Urinary bladder (tissue), 3 donors: ENCODE measurements at regions not wholly inside any gene's neighbourhood (a gene's known extent, or its start where the extent isn't known, plus 50 kb on each side); places are given as distances from the start of the nearest gene placed in this dataset.
"Not testable (repeated sequence)": the region's sequence is repeated elsewhere in the genome, so short reads cannot be mapped to it uniquely, and the experiment has no call there.

Source experiments
- DNase-seq: peaks from one replicate; pipeline ENCODE4 v3.0.0-alpha.2; 2015; ENCODE audit errors: extremely low spot score
- H3K27ac ChIP-seq: one replicate; pipeline ENCODE4 v1.5.1; 2013; ENCODE audit warnings: low read depth, mild to moderate bottlenecking, moderate library complexity
- H3K36me3 ChIP-seq: one replicate; pipeline ENCODE4 v1.6.1; 2013; ENCODE audit warnings: mild to moderate bottlenecking, moderate library complexity; ENCODE audit not compliant: insufficient read depth
- H3K4me1 ChIP-seq: one replicate; pipeline ENCODE4 v1.6.1; 2013; ENCODE audit warnings: mild to moderate bottlenecking, moderate library complexity; ENCODE audit not compliant: insufficient read depth
- H3K4me3 ChIP-seq: one replicate; pipeline ENCODE4 v1.5.1; 2013; ENCODE audit warnings: low read depth, low read length
- WGBS: extraction: QIAGEN DNeasy Blood & Tissue Kit; methylation state at CpG from one replicate; pipeline ENCODE4 v1.1.7; 2013; 5-methylcytosine and 5-hydroxymethylcytosine counted together
- donor health status: healthy with polysubstance abuse.
- donor health status: healthy.

DNA sequence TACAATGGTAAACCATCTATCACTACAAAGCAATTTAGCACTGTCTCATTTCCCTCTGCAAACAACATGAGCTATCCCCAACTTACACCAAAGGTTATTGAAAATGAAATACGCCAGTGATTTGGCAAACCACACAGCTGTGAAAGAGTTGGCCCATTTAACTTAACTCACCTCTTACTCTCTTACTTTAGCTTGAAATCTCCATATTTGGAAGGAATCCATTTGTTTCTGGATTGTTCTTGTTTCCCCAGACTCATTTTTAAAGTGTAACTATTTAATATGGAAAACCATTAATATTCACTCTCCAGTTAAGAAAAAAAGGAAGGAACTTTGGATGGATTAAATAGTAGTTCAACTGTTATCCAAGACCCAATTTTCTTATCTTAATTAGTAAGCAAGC lies 93.7 kb upstream of the TRIB2 start:
- 95% methylated on average over 1 of the region's 1 CpG for WGBS
- H3K4me1 ChIP-seq = no peaks in the 10 kb centered on the region
- DNase-seq = no peak
- H3K27ac ChIP-seq = no peak overlapping the region
- no peaks in the 10 kb centered on the region for H3K36me3 ChIP-seq
- H3K4me3 ChIP-seq = no peak overlapping the region

DNA sequence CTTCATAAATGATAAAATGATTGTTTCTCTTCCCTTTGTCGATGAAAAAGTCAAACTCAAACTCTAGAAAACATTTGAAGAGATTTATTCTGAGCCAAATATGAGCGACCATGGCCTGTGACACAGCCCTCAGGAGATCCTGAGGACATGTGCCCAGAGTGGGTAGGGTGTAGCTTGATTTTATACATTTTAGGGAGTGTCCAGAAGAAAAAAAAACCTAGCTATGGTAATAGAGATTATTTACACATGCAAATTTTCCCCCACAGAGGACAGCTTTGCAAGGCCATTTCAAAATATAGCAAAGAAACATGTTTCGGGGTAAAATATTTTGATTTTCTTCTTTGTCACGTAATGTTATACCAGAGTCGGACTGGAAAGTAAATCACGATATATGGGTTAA lies 92.4 kb upstream of the TRIB2 start:
- no peaks in the 10 kb centered on the region for H3K36me3 ChIP-seq
- WGBS = 88% methylated on average over 6 of the region's 6 CpGs

DNA sequence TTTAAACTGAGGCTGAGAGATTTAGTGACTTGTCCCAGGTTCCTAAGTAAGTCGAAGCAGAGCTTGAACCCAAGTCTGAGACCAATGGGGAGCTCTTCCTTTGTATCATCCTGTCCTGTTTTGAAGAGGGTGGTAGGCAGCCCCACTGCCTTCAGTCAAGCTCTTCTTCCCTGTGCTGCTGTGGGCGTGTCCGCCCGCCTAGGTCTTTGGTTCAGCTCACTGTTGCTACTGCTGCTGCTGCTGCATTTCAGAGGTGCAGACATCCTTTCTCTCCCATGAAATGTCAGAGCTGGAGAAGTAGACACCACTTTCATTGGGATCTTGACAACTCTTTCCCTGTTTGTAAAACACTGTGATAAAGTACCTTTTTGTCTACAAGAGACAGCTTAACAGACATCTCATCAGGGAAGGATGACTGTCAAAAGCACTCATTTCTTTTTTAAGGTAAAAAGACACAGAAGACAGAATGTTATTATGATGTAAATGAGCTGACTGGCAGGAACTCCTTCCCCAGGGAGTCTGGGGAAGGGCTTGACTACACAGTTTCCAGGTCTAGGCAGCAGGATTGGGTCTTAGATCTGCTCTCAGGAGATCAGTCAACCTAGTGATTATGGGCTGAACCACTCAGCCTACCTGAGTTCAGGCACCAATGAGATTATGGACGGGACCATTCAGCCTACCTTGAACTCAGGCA lies 91.7 kb upstream of the TRIB2 start:
- Histone ChIP-seq H3K27ac (no peak overlapping the region), H3K4me1 (no peaks in the 10 kb centered on the region), H3K36me3 (no peaks in the 10 kb centered on the region), H3K4me3 (no peak overlapping the region)
- no peak for DNase-seq
- 79% methylated on average over 5 of the region's 5 CpGs for WGBS

More for the DNA sequence above, 92.4 kb upstream of the TRIB2 start:
- DNase-seq = no peak
- Histone ChIP-seq H3K27ac (no peak overlapping the region), H3K4me3 (no peak overlapping the region), H3K4me1 (no peaks in the 10 kb centered on the region)

DNA sequence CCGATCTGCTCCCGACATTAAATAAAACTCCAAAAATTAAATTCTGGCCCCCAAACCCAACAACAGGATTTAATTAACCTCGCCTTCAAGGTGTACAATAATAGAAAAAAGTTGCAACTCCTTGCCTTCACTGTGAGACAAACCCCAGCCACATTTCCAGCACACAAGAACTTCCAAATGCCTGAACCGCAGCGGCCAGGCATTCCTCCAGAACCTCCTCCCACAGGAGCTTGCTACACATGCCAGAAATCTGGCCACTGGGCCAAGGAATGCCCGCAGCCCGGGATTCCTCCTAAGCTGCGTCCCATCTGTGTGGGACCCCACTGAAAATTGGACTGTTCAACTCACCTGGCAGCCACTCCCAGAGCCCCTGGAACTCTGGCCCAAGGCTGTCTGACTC lies 88.2 kb upstream of the TRIB2 start:
- not testable (repeated sequence) for H3K4me1 ChIP-seq, H3K4me3 ChIP-seq, H3K27ac ChIP-seq, H3K36me3 ChIP-seq, DNase-seq
- 77% methylated on average over 8 of the region's 8 CpGs for WGBS

DNA sequence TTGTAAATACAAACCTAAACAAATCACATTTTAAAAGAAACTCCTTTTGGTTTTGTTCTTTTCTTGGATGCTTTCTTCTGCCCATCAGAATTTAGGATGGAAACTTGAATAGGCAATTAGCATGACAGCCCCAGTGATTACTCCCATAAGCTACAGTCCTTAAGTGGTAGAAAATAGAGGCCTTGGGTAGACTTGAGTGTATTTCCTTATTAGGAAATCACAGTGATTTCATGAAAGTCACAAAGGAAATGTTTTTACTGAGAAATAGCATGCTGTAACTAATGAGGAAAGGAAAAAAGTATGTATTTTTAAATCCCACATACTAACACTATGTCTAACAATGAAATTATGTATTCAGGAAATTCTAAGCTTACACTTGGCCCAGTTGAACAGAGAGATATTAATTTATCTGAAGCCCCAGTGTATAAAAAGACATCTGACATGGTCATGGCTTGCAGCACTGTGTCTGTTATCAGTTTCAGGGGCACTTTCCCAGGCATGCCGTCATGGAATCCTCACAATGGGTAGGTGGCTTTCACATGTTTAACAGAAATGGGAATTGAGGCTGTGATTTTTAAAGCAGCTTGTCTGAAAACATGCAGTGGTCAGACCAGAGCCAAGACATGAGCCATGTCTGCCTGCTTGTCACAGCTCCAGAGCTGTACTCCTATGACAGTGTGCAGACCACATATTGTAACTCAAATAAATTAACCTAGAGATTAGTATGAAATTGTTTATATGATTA lies 79.7 kb upstream of the TRIB2 start:
- no peak for DNase-seq
- H3K4me1 ChIP-seq = no peaks in the 10 kb centered on the region
- 26% methylated on average over 1 of the region's 1 CpG for WGBS
- H3K4me3 ChIP-seq = no peak overlapping the region
- no peaks in the 10 kb centered on the region for H3K36me3 ChIP-seq
- no peak overlapping the region for H3K27ac ChIP-seq

DNA sequence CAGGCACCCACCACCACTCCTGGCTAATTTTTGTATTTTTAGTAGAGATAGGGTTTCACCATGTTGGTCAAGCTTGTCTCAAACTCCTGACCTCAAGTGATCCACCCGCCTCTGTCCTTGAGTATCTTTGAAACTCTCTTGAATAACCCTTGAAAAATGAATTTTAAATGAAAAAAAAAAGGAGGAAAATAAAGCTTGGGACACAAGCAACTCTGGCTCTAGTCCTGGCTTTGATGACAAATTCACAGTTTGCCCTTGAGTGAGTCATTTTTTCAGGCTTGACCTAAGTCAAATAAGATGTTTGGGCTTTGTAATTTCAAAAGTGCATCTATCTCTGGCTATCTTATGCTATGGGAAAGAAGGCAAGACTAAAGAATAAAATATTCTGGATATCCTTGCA lies 79.0 kb upstream of the TRIB2 start:
- DNase-seq = no peak
- Histone ChIP-seq H3K36me3 (no peaks in the 10 kb centered on the region), H3K4me1 (no peaks in the 10 kb centered on the region), H3K4me3 (no peak overlapping the region), H3K27ac (no peak overlapping the region)
- WGBS = 100% methylated on average over 1 of the region's 1 CpG

DNA sequence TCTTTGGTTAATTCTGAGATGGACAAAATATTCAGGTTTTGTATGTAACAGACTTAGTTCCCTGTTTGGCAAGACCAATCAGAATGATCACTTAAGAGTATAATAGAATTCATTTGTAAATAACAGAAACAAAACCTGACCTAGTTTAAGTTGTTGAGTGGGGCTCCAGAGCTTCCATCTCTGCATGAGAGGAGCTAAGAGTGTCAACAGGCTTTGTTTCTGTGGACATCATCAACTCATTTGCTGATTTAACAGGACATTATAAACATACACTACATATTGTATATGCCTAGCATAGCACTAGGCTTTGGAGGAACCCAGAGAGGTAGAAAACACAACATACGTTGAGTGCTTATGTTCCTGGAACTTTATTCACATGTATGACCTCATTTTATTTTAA lies 75.3 kb upstream of the TRIB2 start:
- DNase-seq = no peak
- WGBS = 74% methylated on average over 1 of the region's 1 CpG
- Histone ChIP-seq H3K4me3 (no peak overlapping the region), H3K4me1 (no peaks in the 10 kb centered on the region), H3K27ac (no peak overlapping the region), H3K36me3 (no peaks in the 10 kb centered on the region)

DNA sequence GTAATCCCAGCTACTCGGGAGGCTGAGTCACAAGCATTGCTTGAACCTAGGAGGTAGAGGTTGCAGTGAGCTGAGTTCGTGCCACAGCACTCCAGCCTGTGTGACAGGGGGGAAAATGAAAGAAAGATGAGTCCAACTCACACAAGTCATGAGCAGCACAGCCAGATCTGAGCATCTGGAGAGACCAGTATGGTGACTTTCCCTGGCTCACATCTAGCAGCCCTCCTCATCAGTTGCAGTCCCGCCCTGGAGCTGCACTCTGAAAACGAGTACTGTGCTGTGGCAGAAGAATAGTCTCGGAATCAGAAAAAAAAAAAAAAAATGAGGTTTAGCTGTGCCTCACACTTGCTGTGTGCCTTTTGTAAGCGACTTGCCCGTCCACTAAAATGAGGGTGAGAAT lies 74.4 kb upstream of the TRIB2 start:
- Histone ChIP-seq H3K4me1 (no peaks in the 10 kb centered on the region), H3K4me3 (no peak overlapping the region), H3K27ac (no peak overlapping the region), H3K36me3 (no peaks in the 10 kb centered on the region)
- 86% methylated on average over 7 of the region's 7 CpGs for WGBS
- no peak for DNase-seq

DNA sequence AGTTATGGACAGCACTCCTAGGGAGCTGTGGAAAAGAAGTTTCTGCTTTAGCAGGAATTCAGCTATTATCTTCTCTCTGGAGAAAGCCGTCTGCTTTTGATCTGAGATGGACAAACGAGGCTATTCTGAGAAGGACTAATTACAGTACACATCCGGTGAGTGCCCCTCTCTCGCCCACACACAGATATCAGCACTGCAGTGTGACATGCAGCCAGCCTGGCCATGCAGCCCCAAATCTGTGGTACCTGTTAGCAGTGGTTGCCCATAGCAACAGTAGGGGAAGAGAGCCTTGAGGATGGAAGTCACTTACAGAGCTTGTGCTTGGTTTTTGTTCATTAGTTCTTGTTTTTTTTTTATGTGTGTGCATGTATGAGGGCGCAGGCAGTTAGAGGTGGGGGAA lies 73.9 kb upstream of the TRIB2 start:
- H3K4me1 ChIP-seq = no peaks in the 10 kb centered on the region
- no peak for DNase-seq
- H3K36me3 ChIP-seq = no peaks in the 10 kb centered on the region
- no peak overlapping the region for H3K27ac ChIP-seq
- H3K4me3 ChIP-seq = no peak overlapping the region
- WGBS = 77% methylated on average over 5 of the region's 5 CpGs

DNA sequence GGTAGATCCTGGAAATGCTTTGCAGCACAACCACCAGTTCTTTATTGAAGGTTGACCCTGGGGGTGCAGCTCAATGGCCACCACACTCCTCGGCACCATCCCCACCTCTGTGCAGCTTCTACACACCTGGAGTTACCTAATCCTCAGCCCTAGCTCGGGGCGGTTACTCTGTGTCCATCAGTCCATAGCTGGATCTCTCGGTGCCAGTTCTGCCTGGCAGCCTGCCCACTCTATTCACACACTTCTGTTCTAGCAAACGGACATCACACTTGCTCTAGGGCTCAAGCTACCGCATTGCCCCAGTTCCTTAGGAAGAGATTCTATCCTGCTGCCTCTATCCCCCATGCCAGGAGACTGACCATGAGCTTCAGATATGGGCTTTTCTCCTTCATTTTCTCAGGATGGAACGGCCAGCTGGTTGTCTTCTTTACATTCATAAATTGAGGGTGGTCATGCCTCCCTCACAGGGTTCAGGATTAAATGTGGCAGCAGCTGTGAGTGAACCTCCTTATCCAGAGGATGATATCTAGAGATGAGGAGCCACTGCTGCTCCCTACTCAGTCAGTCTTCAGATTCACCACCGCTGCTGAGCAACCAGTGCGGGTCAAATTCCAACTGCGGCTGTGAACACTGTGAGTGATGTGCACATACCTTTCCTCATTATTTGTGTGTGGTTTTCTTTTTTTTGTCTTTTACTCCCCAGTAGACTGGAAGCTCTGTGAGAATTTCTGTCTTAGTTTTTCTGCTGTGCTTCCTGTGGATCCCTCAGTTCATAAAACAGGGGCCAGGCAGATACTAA lies 66.9 kb upstream of the TRIB2 start:
- no peaks in the 10 kb centered on the region for H3K4me1 ChIP-seq
- DNase-seq = no peak
- no peak overlapping the region for H3K27ac ChIP-seq
- no peaks in the 10 kb centered on the region for H3K36me3 ChIP-seq
- 74% methylated on average over 10 of the region's 10 CpGs for WGBS
- H3K4me3 ChIP-seq = no peak overlapping the region

DNA sequence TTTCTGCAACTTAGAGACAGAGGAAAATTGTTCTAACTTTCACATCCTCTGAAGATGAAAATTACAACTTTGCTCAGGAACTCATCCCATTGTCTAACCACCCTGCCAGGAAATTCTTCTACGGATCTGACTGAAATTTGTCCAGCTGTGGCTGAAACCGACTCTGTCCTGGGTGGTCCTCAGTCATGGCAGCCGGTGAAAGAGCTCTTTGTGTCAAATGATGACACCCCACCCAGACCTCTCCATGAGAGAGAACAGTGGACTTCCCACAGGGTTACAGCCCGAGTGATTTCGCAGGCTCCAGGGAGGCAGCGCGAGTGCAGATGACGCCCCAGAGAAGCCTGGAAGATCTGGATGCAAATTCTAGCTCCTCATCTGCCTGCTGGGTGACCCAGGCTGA lies 65.1 kb upstream of the TRIB2 start:
- WGBS = 79% methylated on average over 8 of the region's 8 CpGs
- DNase-seq = no peak
- no peaks in the 10 kb centered on the region for H3K36me3 ChIP-seq

DNA sequence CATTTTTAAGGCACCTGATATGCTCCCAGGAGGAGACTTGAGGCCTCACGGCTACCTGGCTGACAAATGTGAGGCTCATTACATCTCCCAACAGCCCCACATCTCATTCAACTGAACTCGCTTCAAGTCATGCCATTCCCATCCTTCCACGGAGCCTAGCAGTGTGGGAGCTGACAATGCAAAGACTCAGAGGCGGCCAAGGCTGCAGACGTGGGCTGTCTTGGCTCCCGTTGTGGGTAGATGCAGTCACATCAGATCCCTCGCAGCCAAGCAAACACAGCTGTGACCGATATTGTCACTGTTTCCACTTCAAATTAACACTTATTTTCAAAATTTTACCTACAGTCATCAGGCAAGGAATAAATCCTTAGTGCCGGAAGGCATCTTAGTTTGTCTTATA lies 64.0 kb upstream of the TRIB2 start:
- Histone ChIP-seq H3K4me3 (no peak overlapping the region), H3K4me1 (no peaks in the 10 kb centered on the region), H3K27ac (no peak overlapping the region), H3K36me3 (no peaks in the 10 kb centered on the region)
- DNase-seq = no peak
- whole genome bisulfite sequencing = 89% methylated on average over 9 of the region's 9 CpGs

More for the DNA sequence above, 65.1 kb upstream of the TRIB2 start:
- H3K27ac ChIP-seq = no peak overlapping the region
- H3K4me3 ChIP-seq = no peak overlapping the region
- H3K4me1 ChIP-seq = no peaks in the 10 kb centered on the region

DNA sequence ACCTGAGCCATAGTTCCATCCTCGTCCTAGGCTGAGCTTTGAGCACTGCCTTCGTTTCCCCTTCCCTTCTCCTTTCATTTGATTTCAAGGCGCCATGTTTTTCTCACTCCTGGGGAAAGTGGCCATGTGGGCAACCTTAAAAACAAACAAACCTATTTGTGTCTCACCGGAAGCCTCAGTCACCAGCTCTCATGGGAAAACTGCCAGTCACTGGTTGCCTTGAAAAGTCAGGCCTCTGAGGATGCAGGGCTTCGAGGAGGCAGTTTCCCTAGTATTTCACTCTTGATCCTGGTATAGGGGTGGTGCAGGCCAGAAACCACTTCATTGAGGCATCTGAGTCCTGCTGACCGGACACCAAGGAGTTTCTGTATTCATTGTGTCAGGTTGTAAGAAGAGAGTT lies 59.2 kb upstream of the TRIB2 start:
- no peak overlapping the region for H3K27ac ChIP-seq

More for the DNA sequence above, 59.2 kb upstream of the TRIB2 start:
- 96% methylated on average over 6 of the region's 6 CpGs for WGBS
- Histone ChIP-seq H3K36me3 (no peaks in the 10 kb centered on the region), H3K4me1 (no peaks in the 10 kb centered on the region), H3K4me3 (no peak overlapping the region)
- DNase-seq = no peak
